ENCODE measurements at regions not wholly inside any gene's neighbourhood (a gene's known extent, or its start where the extent isn't known, plus 50 kb on each side); places are given as distances from the start of the nearest gene placed in this dataset.
A peak's percentile ranks its signal among the peaks of the same experiment; 100 is the strongest.

GRCh38 chr13:65868099-65868498 lies 1362.0 kb downstream of the PCDH9 start:
- DNase-seq = no peak

DNA sequence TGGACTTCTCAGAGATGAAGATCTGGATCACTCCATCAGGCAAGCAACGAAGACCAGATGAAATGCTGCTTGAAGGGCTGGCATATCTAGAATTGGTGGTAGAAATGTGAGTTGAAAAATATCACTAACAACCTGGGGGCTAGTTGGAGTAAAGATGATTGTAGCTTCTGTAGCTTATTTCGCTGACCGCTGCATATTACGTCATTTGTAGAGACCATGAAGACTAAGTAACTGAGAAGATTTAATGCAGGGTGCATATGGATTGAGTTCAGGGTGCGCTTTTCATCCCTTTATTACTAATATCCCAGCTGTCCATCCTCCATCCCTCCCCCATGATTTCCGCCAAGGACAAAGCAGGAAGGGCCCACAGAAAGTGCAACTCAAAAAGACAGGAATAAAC lies 1364.0 kb downstream of the PCDH9 start:
- DNase-seq = no peak

DNA sequence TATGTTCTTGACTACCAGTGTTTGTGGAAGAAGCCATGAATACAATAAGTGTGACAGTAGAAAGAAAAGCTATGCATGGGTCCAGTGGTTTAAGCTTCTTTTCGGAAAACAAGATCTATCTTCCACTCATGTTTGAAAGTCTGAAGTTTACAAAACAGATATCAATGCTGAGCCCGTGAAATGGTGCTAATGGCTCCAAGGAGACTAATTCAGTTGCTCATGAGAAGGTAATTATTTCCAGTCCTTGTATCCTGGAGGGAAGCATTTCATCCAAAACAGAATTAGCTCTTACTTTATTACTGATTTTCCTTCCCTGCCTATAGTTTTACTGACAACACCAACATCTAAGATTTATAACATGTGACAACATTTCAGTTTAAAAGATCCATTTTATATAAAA lies 1364.9 kb downstream of the PCDH9 start:
- no peak for DNase-seq

- no peak for DNase-seq
Observed at GRCh38 chr13:65864039-65864438, 1366.1 kb downstream of the PCDH9 start.

DNA sequence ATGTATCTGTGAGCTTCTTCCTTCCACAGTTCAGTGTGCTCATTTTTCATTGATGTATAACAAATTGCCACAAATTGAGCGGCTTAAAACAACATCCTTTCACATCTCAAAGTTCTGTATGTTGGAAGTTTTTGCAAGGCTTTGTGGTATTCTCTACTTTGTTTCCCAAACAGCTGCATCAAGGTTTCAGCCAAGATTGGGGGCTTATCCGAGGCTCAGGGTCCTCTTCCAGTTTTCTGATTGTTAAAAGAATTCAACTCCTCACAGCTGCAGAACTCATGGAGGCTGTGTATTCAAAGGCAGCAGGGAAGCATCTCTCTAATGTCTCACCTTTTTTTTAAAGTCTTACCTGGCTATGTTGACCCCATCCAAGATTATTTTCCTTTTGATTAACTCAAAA lies 1369.8 kb downstream of the PCDH9 start:
- no peak for DNase-seq

GRCh38 chr13:65857942-65858565 lies 1372.1 kb downstream of the PCDH9 start:
- DNase-seq = no peak

DNA sequence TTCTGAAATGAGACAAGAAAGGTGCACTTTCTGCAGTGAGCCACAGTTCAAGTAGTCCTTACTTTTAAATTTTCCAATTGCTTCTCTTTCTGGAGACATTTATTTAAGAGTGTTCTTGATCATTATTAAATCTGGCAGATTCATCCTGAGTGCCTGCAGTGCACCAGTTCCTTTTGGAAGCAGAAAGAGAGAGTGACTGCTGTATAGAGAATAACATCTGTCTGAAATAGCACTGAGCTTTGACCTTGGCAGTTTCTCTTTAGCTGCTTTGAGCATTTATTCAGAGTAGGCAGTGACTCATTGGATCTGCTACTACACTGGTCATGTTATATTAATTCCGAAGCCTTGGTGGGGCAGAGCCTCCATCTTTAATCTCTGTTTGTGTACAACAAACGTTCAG lies 1373.7 kb downstream of the PCDH9 start:
- DNase-seq = no peak

DNA sequence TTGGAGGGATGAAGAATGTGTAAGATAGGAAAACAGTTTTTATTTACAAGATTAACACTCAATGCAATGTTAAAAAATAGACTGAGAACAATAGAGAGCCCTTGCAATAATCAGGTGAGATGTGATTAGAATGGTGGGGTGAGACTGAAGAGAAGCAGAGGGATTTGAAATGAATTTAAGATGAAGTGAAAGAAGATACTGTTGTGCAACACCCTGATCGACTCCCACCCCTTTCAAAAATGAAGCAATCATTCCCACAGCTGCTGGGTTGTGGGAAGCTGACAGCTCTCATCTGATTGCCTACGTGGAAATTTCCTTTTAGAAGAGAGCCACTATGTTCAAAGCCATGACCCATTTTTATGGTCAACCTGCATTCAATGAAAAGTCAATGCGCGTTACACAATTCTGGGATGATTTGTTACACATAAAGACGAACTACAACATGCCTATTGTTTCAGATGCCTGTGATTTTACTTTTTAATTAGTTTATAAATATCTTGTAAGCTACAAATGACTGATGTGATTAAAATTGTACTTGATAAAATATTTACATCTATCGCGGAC lies 1374.8 kb downstream of the PCDH9 start:
- no peak for DNase-seq

DNA sequence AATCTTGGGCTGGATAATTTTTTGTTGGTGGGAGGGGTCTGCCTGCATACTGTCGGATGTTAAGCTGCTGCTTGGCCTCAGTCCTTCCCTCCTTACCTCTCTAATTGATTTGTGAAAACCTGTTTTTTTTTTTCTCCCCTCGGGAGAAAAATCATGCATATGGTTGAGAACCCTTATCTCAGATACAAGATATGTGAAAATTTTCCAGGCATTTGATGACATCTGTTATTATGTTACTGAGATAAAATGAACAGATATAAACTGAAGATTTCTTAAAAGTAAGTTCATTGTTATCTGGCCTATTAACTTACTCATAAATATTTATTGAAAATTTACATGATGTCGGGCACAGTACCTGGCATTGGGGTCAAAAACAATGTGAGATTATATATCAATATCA lies 1375.7 kb downstream of the PCDH9 start:
- DNase-seq = no peak

GRCh38 chr13:65844266-65844841 lies 1385.8 kb downstream of the PCDH9 start:
- DNase-seq = peak; percentile 46

DNA sequence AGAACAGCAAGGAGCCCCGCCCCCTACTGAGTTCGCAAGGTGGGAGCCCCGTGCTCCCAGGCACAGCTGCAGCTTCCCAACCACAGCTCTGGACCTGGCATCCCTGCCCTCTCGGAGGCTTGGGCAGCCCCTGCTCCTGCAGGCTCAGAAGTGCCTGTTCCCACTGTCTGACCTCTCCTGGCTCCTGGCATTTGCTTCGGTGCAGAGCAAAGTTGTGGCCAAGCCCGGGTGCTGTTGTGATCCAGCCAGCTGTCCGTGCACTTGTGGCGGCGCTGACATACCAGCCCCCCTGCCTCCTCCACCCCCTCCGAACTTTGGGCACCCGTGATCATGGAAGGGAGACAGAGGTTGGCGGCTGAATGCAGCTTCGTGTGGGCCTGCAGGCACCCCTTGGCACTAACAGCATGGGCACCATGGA lies 1386.8 kb downstream of the PCDH9 start:
- peak; percentile 21 for DNase-seq

DNA sequence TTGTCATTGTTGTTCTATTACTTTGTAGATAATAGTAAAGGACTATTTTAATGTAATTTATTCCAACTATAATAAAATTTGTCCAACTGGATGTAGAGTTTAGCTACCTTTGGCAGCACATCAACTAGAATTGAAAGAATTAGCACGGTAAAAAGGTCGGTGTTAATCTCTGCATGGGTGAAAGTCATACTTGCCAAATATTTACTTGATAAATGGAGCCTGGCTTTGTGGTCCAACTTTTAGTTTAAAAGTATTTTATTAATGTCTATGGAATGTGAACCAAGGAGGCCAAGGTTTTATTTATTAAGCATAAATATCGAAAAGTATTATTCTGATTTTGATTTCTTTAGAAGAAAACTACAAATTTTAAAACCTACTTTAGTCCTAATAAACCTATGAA lies 1389.0 kb downstream of the PCDH9 start:
- no peak for DNase-seq

GRCh38 chr13:65836066-65836465 lies 1394.1 kb downstream of the PCDH9 start:
- DNase-seq = peak; percentile 1

DNA sequence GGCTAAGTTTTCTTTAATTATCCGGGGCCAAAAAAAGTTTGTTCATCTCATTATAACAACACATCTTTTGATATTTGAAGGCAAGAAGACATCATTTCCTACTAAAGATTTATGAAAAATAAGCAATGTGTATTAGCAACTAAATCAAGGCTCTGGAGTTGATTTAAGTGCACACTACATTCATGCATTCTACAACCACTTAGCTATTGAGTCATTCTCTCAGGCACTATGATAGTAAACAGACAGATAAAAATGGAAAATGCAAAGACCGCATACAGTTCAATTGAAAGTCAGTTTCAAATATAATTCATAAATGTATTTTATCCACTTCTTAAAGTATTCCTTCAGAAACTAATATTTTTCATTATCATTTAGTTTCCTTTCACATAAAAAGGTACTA lies 1395.2 kb downstream of the PCDH9 start:
- DNase-seq = no peak

DNA sequence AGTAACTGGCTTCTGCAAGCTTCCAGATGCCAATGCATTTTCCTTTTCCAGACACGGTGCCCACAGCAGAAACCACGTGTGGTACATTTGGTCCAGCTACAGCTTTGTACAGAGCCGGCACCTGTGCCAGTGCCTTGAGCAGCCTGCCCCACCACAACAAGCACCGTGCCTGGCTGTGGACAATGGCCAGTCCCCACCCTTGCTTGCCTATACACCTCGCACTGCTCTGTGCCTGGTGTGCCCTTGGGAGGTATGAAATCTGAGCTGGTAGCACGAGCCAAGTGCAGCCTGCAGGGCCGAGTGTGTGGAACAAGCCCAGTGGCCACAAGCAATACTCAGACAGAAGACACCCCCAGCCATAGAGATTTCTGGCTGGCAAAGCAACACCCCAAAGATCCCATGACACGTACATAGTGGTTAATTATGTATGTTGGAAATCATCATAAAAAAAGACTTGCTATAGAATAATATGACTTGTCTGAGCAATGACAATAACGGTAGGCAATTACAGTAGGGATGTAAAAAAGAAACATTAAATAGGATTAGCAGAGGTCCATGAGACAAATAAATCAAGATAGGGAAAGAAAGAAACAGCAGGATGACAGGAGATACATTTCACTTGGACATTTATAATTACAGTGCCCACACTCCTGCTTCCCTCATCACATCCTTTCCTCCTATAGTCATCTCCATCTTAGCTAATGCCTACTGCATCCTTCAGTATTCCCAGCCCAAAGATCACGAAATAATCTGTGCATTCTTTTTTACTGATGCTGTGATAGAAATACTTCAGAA lies 1399.5 kb downstream of the PCDH9 start:
- DNase-seq = no peak

DNA sequence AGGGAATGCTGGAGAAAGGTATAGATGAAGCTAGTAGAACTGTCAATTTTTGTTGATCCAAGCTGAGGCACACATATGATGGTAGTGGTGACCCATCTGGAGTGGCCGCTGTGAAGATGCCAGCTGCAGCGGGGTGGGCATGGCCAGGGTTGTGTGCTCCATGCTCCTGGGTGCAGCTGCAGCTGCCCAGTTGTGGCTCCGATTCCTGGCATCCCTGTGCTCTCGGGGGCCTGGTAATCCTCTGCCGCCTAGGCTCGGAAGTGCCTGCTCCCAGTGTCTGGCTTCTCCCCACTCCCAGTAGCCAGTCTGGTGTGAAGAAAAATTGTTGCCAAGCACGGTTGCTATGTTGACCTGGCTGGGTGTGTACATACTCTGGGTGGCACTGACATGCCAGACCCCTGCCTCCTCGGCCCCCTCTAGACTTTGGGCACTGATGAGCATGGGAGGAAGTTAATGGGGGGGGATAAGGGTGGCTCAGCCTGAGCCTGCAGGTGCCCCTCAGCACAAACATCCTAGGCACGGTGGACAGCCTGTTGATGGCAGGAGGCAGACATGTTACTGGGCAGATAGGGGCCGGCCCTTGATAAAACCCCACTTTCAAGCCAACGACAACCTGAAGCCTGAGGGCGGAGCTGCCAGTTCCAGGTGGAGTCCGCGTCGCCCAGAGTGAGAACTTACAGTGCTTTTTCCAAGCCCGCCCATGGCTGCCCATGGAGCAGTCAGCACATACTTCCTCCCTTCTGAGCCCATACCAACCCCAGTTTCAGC lies 1400.7 kb downstream of the PCDH9 start:
- no peak for DNase-seq

DNA sequence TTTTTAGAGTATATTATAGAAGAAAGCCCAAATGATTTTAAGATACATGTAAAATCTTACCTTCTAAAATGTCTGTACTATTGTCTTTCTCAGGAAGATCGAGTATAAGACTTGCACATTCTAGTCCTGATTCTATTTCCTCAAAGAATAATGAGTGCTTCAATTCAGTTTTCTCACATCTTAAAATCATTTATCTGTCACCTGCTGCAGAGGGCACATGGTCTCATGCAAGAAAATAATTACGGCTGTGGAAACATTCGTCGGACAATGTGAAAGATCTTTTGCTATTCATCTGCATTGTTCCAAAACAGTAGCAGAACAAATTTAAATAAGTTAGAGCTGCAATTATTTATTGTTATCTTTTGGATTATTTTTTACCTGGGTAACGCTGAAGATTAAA lies 1403.5 kb downstream of the PCDH9 start:
- DNase-seq = no peak

- DNase-seq = no peak
Observed at GRCh38 chr13:65825039-65825438, 1405.1 kb downstream of the PCDH9 start.

DNA sequence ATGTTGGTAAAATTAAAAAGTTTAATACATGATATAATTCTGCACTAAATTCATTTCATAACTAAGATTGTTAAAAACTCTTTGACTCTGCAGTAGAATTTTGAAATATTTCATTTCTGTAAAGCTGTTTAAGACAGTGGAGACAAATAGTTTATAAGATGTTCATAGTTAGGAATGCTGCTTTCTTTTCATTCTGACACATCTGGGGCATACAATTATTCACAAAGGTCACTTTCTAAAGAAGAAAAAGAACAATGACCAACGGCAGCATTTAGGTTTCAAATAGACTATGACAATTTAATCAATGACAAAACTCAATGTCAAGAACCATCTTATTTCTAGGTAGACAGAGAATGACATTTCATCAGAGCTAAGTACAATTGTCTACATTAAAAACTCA lies 1422.1 kb downstream of the PCDH9 start:
- DNase-seq = no peak

DNA sequence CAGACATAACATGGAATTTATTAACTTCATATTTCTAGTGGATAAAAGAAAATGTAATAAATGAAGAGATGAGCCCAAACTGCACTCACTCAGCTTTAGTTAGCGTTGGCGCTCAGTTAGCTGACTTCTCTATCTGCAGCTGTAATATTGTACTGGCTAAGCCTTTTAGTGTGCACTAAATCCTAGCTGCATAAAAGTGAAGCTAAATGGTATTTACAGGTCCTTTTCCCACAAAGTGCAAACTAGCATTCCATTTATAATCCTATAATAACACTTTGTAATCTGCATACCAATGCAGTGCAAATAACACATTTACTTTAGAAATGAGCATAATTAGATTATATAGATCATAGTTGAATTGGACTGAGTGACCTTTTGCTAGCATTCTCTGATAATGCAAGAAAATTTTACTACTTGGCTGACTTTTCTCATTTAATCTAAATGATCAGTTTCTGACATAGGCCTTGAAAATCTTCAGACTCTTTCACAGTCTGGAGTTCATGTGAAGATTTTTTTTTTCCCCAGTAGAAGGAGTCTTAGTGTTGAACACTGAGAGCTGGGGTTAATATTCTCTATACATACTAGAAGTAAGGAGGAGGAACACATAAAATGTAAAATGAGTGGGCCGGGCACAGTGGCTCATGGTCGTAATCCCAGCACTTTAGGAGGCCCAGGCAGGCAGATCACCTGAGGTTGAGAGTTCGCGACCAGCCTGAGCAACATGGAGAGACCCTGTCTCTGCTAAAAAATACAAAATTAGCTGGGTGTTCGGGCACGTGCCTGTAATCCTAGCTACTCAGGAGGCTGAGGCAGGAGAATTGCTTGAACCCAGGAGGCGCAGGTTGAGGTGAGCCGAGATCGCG lies 1426.4 kb downstream of the PCDH9 start:
- no peak for DNase-seq

- no peak for DNase-seq
Observed at GRCh38 chr13:65789815-65790214, 1440.3 kb downstream of the PCDH9 start.

GRCh38 chr13:65787082-65787481 lies 1443.1 kb downstream of the PCDH9 start:
- DNase-seq = no peak

Data from DMS53 (cell line).